GM12892 (cell line): ENCODE measurements at regions not wholly inside any gene's neighbourhood (a gene's known extent, or its start where the extent isn't known, plus 50 kb on each side); places are given as distances from the start of the nearest gene placed in this dataset.

Experiments used
- POLR2A ChIP-seq: IDR thresholded peaks from 2 replicates; pipeline ENCODE4 v1.6.1; 2011; ENCODE audit warnings: low read depth, low read length, control low read depth
- POLR2AphosphoS5 ChIP-seq: IDR thresholded peaks from 2 replicates; pipeline ENCODE4 v1.6.1; 2011; ENCODE audit warnings: low read depth, low read length, control low read depth

- TF ChIP-seq POLR2A (no peak), POLR2AphosphoS5 (no peak)
These were observed 154.3 kb upstream of the ZNF648 start for GRCh38 chr1:182215764-182216163.
